D721Med (cell line): ENCODE measurements at regions not wholly inside any gene's neighbourhood (a gene's known extent, or its start where the extent isn't known, plus 50 kb on each side); places are given as distances from the start of the nearest gene placed in this dataset.
"Not testable (repeated sequence)": the region's sequence is repeated elsewhere in the genome, so short reads cannot be mapped to it uniquely, and the experiment has no call there.

ENCODE experiments used
- DNase-seq: peaks from one replicate; pipeline ENCODE4 v3.0.0; 2011; ENCODE audit warnings: low spot score; ENCODE audit not compliant: insufficient read length
- FAIRE-seq: peaks from 2 replicates; lab custom pipeline; 2011; peaks lifted over from hg19 to GRCh38; lab: Jason Lieb, UNC
- CTCF ChIP-seq: IDR thresholded peaks from 2 replicates; pipeline ENCODE4 v1.5.1; 2012; ENCODE audit warnings: mild to moderate bottlenecking, control low read depth; ENCODE audit not compliant: insufficient read depth; ENCODE audit errors: missing control alignments

- FAIRE-seq = no peak
- no peak for DNase-seq
- no peak for TF ChIP-seq CTCF
These were observed 110.9 kb downstream of the AREG start for GRCh38 chr4:74555843-74556242.

- no peak for DNase-seq
- TF ChIP-seq CTCF = no peak
- FAIRE-seq = no peak
These were observed 114.9 kb downstream of the AREG start for GRCh38 chr4:74559853-74560252.

- DNase-seq = no peak
- FAIRE-seq = no peak
- TF ChIP-seq CTCF = no peak
These were observed 123.0 kb downstream of the AREG start for GRCh38 chr4:74567981-74568380.

- no peak for FAIRE-seq
- TF ChIP-seq CTCF = no peak
- no peak for DNase-seq
These were observed 125.2 kb downstream of the AREG start for GRCh38 chr4:74570095-74570494.

GRCh38 chr4:74578329-74578728 lies 133.4 kb downstream of the AREG start:
- no peak for TF ChIP-seq CTCF
- FAIRE-seq = peak; percentile 61
- no peak for DNase-seq

GRCh38 chr4:74578865-74579264 lies 133.9 kb downstream of the AREG start:
- not testable (repeated sequence) for DNase-seq, FAIRE-seq

- FAIRE-seq = no peak
These were observed 138.3 kb downstream of the AREG start for GRCh38 chr4:74583089-74583700.

More at GRCh38 chr4:74583089-74583700, 138.3 kb downstream of the AREG start:
- DNase-seq = no peak
- no peak for TF ChIP-seq CTCF
